ENCODE measurements at regions not wholly inside any gene's neighbourhood (a gene's known extent, or its start where the extent isn't known, plus 50 kb on each side); places are given as distances from the start of the nearest gene placed in this dataset.
"Not testable (repeated sequence)": the region's sequence is repeated elsewhere in the genome, so short reads cannot be mapped to it uniquely, and the experiment has no call there.

GRCh38 chr5:100646691-100647090, 111.5 kb downstream of the FAM174A start:
- no peaks in the 10 kb centered on the region for H3K27me3 ChIP-seq
- H3K27ac ChIP-seq: no peak overlapping the region
- H3K4me1 ChIP-seq: peaks cover 0 to 7% (median 0%) of the 10 kb centered on the region in 9 donors
- H3K4me3 ChIP-seq: no peak overlapping the region
- intact Hi-C loops (cut with DNase I): no loop called here
- no peaks in the 10 kb centered on the region for H3K36me3 ChIP-seq
- H3K9me3 ChIP-seq: no peaks in the 10 kb centered on the region
- ATAC-seq (no peak), DNase-seq (no peak)
- no peak for TF ChIP-seq CTCF (IDR thresholded peaks at IDR 0.05)
- 84 to 86% methylated on average over 9 of the region's 9 CpGs for WGBS, 2 donors

GRCh38 chr5:100647461-100648230, 112.5 kb downstream of the FAM174A start:
- Histone ChIP-seq H3K4me3 (no peak overlapping the region), H3K36me3 (no peaks in the 10 kb centered on the region), H3K27me3 (no peaks in the 10 kb centered on the region), H3K9me3 (no peaks in the 10 kb centered on the region), H3K4me1 (peaks cover 0 to 7% (median 0%) of the 10 kb centered on the region in 9 donors), H3K27ac (no peak overlapping the region)
- intact Hi-C loops (cut with DNase I): no loop called here
- ATAC-seq (peak in 3 of 8 donors; percentile 23 to 52 (median 46)), DNase-seq (peak; percentile 41 to 54)
- TF ChIP-seq CTCF (IDR thresholded peaks at IDR 0.05): no peak
- 67 to 69% methylated on average over 10 of the region's 10 CpGs for WGBS, 2 donors

DNA sequence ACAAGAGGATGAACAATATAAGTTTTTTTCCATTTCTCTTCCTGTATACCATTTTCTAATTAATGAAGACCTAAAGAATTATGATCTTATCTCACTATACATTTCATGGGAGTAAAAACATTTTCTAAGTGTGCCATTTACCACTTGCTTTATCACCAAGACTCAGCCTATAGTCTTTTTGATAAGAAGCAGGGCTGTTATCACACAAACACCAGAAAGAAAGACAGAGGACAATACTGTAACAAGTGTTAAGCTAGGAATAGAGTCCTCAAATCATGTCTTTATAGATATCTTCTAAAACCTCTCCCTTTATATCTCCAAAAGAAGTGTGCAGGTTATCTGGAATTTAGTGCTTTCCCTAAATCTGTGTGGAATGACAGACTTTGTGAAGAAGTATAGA, 119.7 kb downstream of the FAM174A start:
- intact Hi-C loops (cut with DNase I): no loop called here
- Histone ChIP-seq H3K9me3 (no peaks in the 10 kb centered on the region), H3K4me3 (no peak overlapping the region), H3K27me3 (no peaks in the 10 kb centered on the region), H3K36me3 (no peaks in the 10 kb centered on the region), H3K4me1 (no peaks in the 10 kb centered on the region), H3K27ac (no peak overlapping the region)
- ATAC-seq: no peak
- TF ChIP-seq CTCF (IDR thresholded peaks at IDR 0.05): no peak
- no peak for DNase-seq

DNA sequence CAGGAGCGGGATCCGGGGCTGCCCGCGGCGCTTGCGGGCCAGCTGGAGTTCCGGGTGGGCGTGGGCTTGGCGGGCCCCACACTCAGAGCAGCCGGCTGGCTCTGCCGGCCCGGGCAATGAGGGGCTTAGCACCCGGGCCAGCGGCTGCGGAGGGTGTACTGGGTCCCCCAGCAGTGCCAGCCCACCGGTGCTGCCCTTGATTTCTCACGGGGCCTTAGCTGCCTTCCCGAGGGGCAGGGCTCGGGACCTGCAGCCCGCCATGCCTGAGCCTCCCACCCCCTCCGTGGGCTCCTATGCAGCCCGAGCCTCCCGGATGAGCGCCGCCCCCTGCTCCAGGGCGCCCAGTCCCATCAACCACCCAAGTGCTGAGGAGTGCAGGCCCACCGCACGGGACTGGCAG, 121.6 kb downstream of the FAM174A start:
- H3K9me3 ChIP-seq; H3K27ac ChIP-seq; H3K36me3 ChIP-seq; intact Hi-C loops (cut with DNase I); H3K27me3 ChIP-seq; DNase-seq; H3K4me3 ChIP-seq; H3K4me1 ChIP-seq; ATAC-seq: not testable (repeated sequence)
- WGBS, 2 donors: 93 to 97% methylated on average over 26 to 27 of the region's 28 CpGs

DNA sequence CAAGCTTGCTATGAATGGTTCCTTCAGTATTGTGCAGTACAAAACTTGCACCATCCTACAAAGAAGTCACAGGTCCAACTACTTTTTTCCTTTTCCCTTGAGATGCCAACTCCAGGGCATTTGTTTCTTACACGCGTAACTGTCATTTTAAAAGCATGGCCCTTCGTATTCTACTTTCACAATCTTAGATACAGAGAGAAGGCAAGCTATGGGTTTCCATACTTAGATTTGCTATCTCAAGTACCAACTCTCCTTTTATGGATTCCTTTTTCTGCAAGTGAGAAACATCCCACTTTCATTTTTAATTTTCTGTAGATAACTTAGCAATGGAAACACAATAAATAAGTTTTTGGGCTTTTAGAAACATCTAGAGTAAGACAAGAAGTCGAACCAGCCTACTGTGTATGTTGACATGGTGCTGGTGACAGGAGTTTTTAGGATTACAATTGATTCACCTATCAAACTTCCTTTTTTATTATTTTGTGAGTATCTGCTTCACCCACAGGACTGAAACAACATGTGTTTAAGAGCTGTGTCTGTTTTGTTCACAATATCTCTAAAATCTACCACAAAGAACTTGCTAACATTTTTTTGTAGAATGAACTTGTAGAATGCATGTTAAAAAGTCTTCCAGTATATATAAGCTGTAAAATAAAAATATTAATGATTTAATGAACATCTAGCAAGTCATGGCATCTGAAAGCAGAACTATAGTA, 124.1 kb downstream of the FAM174A start:
- no peak for ATAC-seq
- H3K4me1 ChIP-seq: no peaks in the 10 kb centered on the region
- H3K36me3 ChIP-seq: no peaks in the 10 kb centered on the region
- no peak for DNase-seq
- no peak overlapping the region for H3K4me3 ChIP-seq
- 84 to 86% methylated on average over 4 of the region's 4 CpGs for WGBS, 2 donors
- H3K9me3 ChIP-seq: no peaks in the 10 kb centered on the region
- TF ChIP-seq CTCF (IDR thresholded peaks at IDR 0.05): no peak
- no peak overlapping the region for H3K27ac ChIP-seq
- H3K27me3 ChIP-seq: no peaks in the 10 kb centered on the region
- intact Hi-C loops (cut with DNase I): no loop called here
